K562 (cell line): ENCODE measurements at regions not wholly inside any gene's neighbourhood (a gene's known extent, or its start where the extent isn't known, plus 50 kb on each side); places are given as distances from the start of the nearest gene placed in this dataset.

Source experiments
- ATAC-seq: fragments of 200-7000 bp; cut with Tn5 transposase; 3 replicates; pipeline ENCODE4 v1.9.1; 2020; ENCODE audit warnings: moderate library complexity
- BruUV-seq: library from RNA; stranded (reverse); fragments of 400-500 nt; replicated peaks from 2 replicates; lab custom pipeline; 2021; lab: Mats Ljungman, UMichigan
- CTCF ChIA-PET: fragments of 300-600 bp; formaldehyde crosslinking; extraction: SDS; loops from one replicate; lab custom pipeline; 2021; ENCODE audit warnings: low intra/inter-chr PET ratio; lab: Yijun Ruan, JAX
- POLR2A ChIA-PET: fragments of 300-600, 350-650 bp; sonication (Branson Sonifier 250); formaldehyde crosslinking; extraction: SDS; loops from one replicate; lab custom pipeline; 2021; ENCODE audit warnings: antibody characterized with exemption, inconsistent platforms; lab: Yijun Ruan, JAX
- DNase-seq, 4 experiments: peaks; one replicate each; pipeline versions ENCODE4 v3.0.0 to v3.0.0-alpha.2; 2011 to 2018; ENCODE audit warnings: low spot score in 3 of 4, mixed read lengths in 3 of 4; ENCODE audit errors: extremely low read depth in 1 of 4
- FAIRE-seq: peaks from 2 replicates; lab custom pipeline; 2011; peaks lifted over from hg19 to GRCh38; lab: Jason Lieb, UNC
- H2AFZ ChIP-seq: 2 replicates; pipeline ENCODE4 v1.6.0; 2011; ENCODE audit warnings: low read depth, low read length, control low read depth, inconsistent platforms
- H3K27ac ChIP-seq: fragments of 200-600 bp; 3 replicates; pipeline ENCODE4 v1.8.0; 2011; ENCODE audit warnings: low read depth, mild to moderate bottlenecking, control low read depth, inconsistent platforms, low read length, moderate library complexity, mixed read lengths; ENCODE audit errors: extremely low read depth
- H3K27me3 ChIP-seq, 2 experiments: fragments of 300-600 bp in 1 of 2; 2 replicates in 1 of 2; 3 replicates in 1 of 2; pipeline versions ENCODE4 v1.6.0 to v1.8.0; 2011; ENCODE audit warnings: inconsistent platforms in 2 of 2, low read length in 2 of 2, mild to moderate bottlenecking in 1 of 2, mixed read lengths in 1 of 2, moderate library complexity in 1 of 2; ENCODE audit not compliant: control insufficient read depth in 2 of 2, insufficient read depth in 2 of 2
- H3K36me3 ChIP-seq: fragments of 300-600 bp; 3 replicates; pipeline ENCODE4 v1.8.0; 2011; ENCODE audit warnings: mild to moderate bottlenecking, low read length, inconsistent platforms; ENCODE audit not compliant: control insufficient read depth, insufficient read depth
- H3K4me1 ChIP-seq, 2 experiments: fragments of 200-600 bp in 1 of 2; replicated peaks in 1 of 2; 2 replicates in 1 of 2; 3 replicates in 1 of 2; pipeline versions ENCODE4 v1.5.1 to v1.8.0; 2011; ENCODE audit warnings: inconsistent platforms in 2 of 2, low read length in 2 of 2, mild to moderate bottlenecking in 1 of 2, mixed read lengths in 1 of 2, moderate library complexity in 1 of 2; ENCODE audit not compliant: control insufficient read depth in 2 of 2, insufficient read depth in 2 of 2
- H3K4me2 ChIP-seq: 2 replicates; pipeline ENCODE4 v1.6.1; 2011; ENCODE audit warnings: low read length, control low read depth, inconsistent platforms, mixed read lengths; ENCODE audit not compliant: insufficient read depth
- H3K4me3 ChIP-seq: fragments of 200-600 bp; sonication (generic), shearing (Covaris generic); 2 replicates; pipeline ENCODE4 v1.5.1; 2016; ENCODE audit warnings: control low read depth, inconsistent platforms
- H3K79me2 ChIP-seq: fragments of 200-600 bp; 3 replicates; pipeline ENCODE4 v1.8.0; 2011; ENCODE audit warnings: low read length, inconsistent platforms; ENCODE audit not compliant: control insufficient read depth, insufficient read depth
- H3K9ac ChIP-seq, 2 experiments: 2 replicates each; pipeline versions ENCODE4 v1.6.0 to v1.6.1; 2011; ENCODE audit warnings: low read depth in 2 of 2, low read length in 2 of 2, control low read depth in 1 of 2, inconsistent platforms in 1 of 2, mild to moderate bottlenecking in 1 of 2, mixed read lengths in 1 of 2; ENCODE audit not compliant: insufficient read depth in 1 of 2
- H3K9me1 ChIP-seq: one replicate; pipeline ENCODE4 v1.6.0; 2011; ENCODE audit warnings: inconsistent platforms, mild to moderate bottlenecking, low read length, moderate library complexity; ENCODE audit not compliant: control insufficient read depth, insufficient read depth
- H3K9me3 ChIP-seq: replicated peaks from 2 replicates; pipeline ENCODE4 v1.5.1; 2011; ENCODE audit warnings: low read depth, low read length, inconsistent platforms; ENCODE audit not compliant: control insufficient read depth, insufficient read depth
- H4K20me1 ChIP-seq: replicated peaks from 2 replicates; pipeline ENCODE4 v1.6.1; 2011; ENCODE audit warnings: low read length, inconsistent platforms, mixed read lengths; ENCODE audit not compliant: control insufficient read depth, insufficient read depth
- ATF6 ChIP-seq: sonication (generic); formaldehyde crosslinking; IDR thresholded peaks from 2 replicates; pipeline ENCODE4 v1.4.0; 2020; ENCODE audit warnings: mild to moderate bottlenecking, missing genetic modification reagents
- DLX4 ChIP-seq: fragments of 250-450 bp; sonication (Bioruptor Pico); IDR thresholded peaks from 2 replicates; pipeline ENCODE4 v1.6.1; 2021; ENCODE audit warnings: mild to moderate bottlenecking
- JUN ChIP-seq, 2 experiments: sonication (generic) in 1 of 2; formaldehyde crosslinking in 1 of 2; IDR thresholded peaks; 2 replicates each; pipeline versions ENCODE4 v1.6.1 to v1.8.0; 2012 to 2022; ENCODE audit warnings: borderline replicate concordance in 2 of 2, mild to moderate bottlenecking in 2 of 2, improper control_type of control experiment in 1 of 2, low read depth in 1 of 2, low read length in 1 of 2, missing genetic modification reagents in 1 of 2
- SETDB1 ChIP-seq: IDR thresholded peaks from one replicate; pipeline ENCODE4 v1.6.1; 2012; ENCODE audit warnings: low read length, control low read depth, inconsistent platforms
- TEAD4 ChIP-seq, 2 experiments: sonication (generic) in 1 of 2; formaldehyde crosslinking in 1 of 2; IDR thresholded peaks; 2 replicates each; pipeline versions ENCODE4 v1.6.1 to v1.8.0; 2012 to 2022; ENCODE audit warnings: borderline replicate concordance in 1 of 2, inconsistent platforms in 1 of 2, low read length in 1 of 2, mild to moderate bottlenecking in 1 of 2, missing genetic modification reagents in 1 of 2
- ZBTB33 ChIP-seq: sonication (generic); formaldehyde crosslinking; IDR thresholded peaks from 2 replicates; pipeline ENCODE4 v1.8.1; 2023; ENCODE audit warnings: mild to moderate bottlenecking, missing genetic modification reagents
- WGBS: fragments of 100-300 bp; shearing (Covaris generic); methylation state at CpG from one replicate; pipeline ENCODE4 v1.1.6; 2016; ENCODE audit warnings: low coverage, mixed read lengths; ENCODE audit not compliant: insufficient coverage; ENCODE audit errors: missing lambda C conversion rate; 5-methylcytosine and 5-hydroxymethylcytosine counted together
- in situ Hi-C: fragments of 300-500 bp; cut with MboI; formaldehyde crosslinking; loops from 4 replicates; pipeline ENCODE4 v1.15.0; 2018; ENCODE audit warnings: inconsistent platforms, mixed read lengths
- intact Hi-C: fragments of 100-400 bp; cut with micrococcal nuclease; formaldehyde crosslinking; loops from 2 replicates; pipeline ENCODE4 v1.14.2; 2022

GRCh38 chr13:73230716-73231115 lies 171.9 kb downstream of the KLF5 start:
- Histone ChIP-seq H3K4me2 (no peak overlapping the region), H3K4me3 (no peak overlapping the region), H4K20me1 (no peaks in the 10 kb centered on the region), H3K9ac (no peak overlapping the region), H3K9me3 (no peaks in the 10 kb centered on the region), H3K4me1 (no peaks in the 10 kb centered on the region), H2AFZ (no peak overlapping the region), H3K27me3 (peaks cover 0 to 2% of the 10 kb centered on the region in 2 experiments; a peak in 1 of 5 replicates), H3K27ac (no peak overlapping the region), H3K36me3 (no peaks in the 10 kb centered on the region), H3K9me1 (no peaks in the 10 kb centered on the region), H3K79me2 (no peaks in the 10 kb centered on the region)
- BruUV-seq = no TSS peak
- DNase-seq = no peak
- TF ChIP-seq SETDB1 (no peak), JUN (IDR thresholded peaks at IDR 0.05; ENCODE audit: borderline replicate concordance, low read depth, low read length) (no peak), JUN (CRISPR knock-in tag; IDR thresholded peaks at IDR 0.05; ENCODE audit: borderline replicate concordance) (no peak), DLX4 (no peak), TEAD4 (IDR thresholded peaks at IDR 0.05; ENCODE audit: low read length) (no peak), TEAD4 (CRISPR knock-in tag; IDR thresholded peaks at IDR 0.05; ENCODE audit: borderline replicate concordance) (no peak), ATF6 (CRISPR knock-in tag) (no peak), ZBTB33 (CRISPR knock-in tag) (no peak)
- ChIA-PET CTCF (no interaction called here), POLR2A (no interaction called here)
- no peak for FAIRE-seq
- intact Hi-C loops = no loop called here
- no peak for ATAC-seq
- WGBS = 3% methylated on average over 3 of the region's 3 CpGs
- in situ Hi-C loops = no loop called here
